ENCODE measurements at regions not wholly inside any gene's neighbourhood (a gene's known extent, or its start where the extent isn't known, plus 50 kb on each side); places are given as distances from the start of the nearest gene placed in this dataset.

DNA sequence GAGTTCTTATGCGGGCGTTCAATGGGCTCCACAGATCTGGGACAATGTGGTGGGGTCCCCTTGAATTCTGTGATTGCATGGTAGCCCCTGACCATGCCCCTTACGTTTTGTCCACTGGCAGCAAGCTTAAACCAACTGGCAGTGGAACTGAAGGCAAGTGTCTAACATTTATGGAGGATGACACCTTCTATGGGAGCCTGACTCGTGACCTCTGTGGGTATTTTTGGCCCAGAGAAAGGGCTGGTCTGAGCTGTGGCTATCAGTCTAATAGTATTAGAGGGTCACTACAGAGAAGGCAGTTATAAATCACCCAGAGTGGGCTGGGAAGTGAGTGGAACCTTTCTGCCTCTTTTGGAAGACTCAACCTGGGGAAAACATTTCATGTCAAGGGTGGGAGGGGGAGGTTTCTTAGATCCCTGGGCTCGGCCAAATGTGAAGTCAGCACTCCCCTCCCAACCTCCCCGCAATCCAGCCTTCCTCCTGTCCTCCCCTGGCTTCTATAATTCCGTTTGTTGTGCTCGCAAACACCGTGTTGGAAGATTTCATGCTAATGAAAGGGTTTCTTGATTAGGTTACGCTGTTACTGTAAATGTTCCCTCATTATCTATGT is 322.7 kb downstream of the RPS24 start:
- no peak for ATAC-seq
- H3K4me1 ChIP-seq, result no peaks in the 10 kb centered on the region
- intact Hi-C loops (cut with DNase I), result no loop called here
- no peak overlapping the region for H3K4me3 ChIP-seq
- H3K27me3 ChIP-seq, result no peaks in the 10 kb centered on the region
- 83% methylated on average over 9 of the region's 10 CpGs for WGBS (ENCODE audit: insufficient coverage, low coverage, low lambda C conversion rate, missing lambda C conversion rate)
- TF ChIP-seq, protein P1, sequence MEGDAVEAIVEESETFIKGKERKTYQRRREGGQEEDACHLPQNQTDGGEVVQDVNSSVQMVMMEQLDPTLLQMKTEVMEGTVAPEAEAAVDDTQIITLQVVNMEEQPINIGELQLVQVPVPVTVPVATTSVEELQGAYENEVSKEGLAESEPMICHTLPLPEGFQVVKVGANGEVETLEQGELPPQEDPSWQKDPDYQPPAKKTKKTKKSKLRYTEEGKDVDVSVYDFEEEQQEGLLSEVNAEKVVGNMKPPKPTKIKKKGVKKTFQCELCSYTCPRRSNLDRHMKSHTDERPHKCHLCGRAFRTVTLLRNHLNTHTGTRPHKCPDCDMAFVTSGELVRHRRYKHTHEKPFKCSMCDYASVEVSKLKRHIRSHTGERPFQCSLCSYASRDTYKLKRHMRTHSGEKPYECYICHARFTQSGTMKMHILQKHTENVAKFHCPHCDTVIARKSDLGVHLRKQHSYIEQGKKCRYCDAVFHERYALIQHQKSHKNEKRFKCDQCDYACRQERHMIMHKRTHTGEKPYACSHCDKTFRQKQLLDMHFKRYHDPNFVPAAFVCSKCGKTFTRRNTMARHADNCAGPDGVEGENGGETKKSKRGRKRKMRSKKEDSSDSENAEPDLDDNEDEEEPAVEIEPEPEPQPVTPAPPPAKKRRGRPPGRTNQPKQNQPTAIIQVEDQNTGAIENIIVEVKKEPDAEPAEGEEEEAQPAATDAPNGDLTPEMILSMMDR (IDR thresholded peaks at IDR 0.05), result no peak
- no peak for TF ChIP-seq POLR2A (IDR thresholded peaks at IDR 0.05)
- no peaks in the 10 kb centered on the region for H3K36me3 ChIP-seq
- H3K9me3 ChIP-seq, result no peaks in the 10 kb centered on the region
- no peak overlapping the region for H3K27ac ChIP-seq
- no peak for DNase-seq

DNA sequence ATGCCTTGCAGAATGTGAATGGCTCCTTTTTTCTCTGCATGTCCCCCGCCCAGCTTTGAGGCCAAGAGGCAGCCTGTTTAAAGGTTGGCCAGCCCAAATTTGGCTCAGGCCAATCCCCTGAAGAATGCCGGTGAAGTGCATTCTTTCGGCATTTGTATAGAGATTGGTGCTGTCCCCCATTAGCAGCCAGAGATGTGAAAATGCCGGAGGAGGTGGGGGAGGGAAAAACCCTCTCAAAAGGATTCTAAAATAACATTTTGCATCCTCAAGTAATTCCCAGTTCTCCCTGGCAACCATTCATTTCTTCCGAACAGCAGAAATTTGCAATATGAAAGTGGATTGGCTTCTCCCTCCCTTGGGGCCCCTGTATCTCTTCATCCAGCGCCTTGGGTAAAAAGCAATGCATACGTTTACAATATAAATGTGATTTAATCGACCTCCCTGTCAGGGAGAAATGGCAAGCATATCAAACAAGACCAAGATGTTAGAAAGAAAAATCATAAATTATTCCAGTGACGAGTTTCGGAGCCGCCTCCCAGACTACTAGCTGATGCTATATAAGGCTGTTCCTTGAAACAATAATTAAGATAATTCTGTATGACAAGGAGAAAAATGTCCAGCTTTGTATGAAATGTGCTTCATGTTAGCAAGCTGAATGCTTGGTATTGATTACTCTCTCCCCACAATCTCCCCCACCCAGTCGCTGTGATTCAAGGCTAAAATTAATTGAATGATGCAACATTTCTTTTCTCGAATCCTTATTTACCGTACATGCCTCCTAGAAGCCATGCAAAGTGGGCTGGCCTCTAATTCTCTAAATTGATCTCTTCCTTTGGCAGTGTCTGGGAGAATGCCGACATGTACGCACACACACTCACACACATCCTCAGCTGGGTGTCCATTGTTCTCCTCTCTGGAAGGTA is 323.7 kb downstream of the RPS24 start:
- Histone ChIP-seq H3K9me3 (no peaks in the 10 kb centered on the region), H3K27ac (no peak overlapping the region), H3K27me3 (no peaks in the 10 kb centered on the region), H3K4me3 (no peak overlapping the region), H3K36me3 (no peaks in the 10 kb centered on the region), H3K4me1 (no peaks in the 10 kb centered on the region)
- WGBS (ENCODE audit: insufficient coverage, low coverage, low lambda C conversion rate, missing lambda C conversion rate), result 80% methylated on average over 15 of the region's 16 CpGs
- ATAC-seq (no peak), DNase-seq (no peak)
- intact Hi-C loops (cut with DNase I), result no loop called here
- no peak for TF ChIP-seq POLR2A (IDR thresholded peaks at IDR 0.05)
- TF ChIP-seq, protein P1 (IDR thresholded peaks at IDR 0.05), result no peak

DNA sequence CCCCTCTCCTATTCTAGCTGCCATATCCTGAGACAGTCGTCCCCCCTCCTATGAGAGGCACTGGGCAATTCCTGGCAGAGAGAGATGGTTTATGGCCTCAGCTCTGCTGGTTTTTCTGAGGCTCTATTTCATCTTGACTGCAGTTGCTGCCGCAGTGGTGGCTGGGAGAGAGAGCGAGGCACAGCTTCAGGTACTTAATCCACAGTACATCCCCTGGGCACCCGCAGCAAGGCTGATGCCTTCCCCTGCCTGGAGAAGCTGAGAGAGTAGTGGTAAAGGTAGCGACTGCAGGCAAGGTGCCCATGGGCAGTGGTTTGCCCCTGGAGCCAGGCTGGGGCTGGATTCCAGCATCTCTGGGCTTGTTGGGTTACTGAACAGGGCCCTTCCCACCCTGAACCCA is 324.7 kb downstream of the RPS24 start:
- no peak for TF ChIP-seq POLR2A (IDR thresholded peaks at IDR 0.05)
- TF ChIP-seq, protein P1 (IDR thresholded peaks at IDR 0.05), result no peak
- H3K27ac ChIP-seq, result no peak overlapping the region
- intact Hi-C loops (cut with DNase I), result no loop called here
- no peaks in the 10 kb centered on the region for H3K9me3 ChIP-seq
- H3K27me3 ChIP-seq, result no peaks in the 10 kb centered on the region
- no peaks in the 10 kb centered on the region for H3K4me1 ChIP-seq
- no peak for ATAC-seq
- DNase-seq, result no peak
- H3K36me3 ChIP-seq, result no peaks in the 10 kb centered on the region
- H3K4me3 ChIP-seq, result no peak overlapping the region
- 79% methylated on average over 5 of the region's 5 CpGs for WGBS (ENCODE audit: insufficient coverage, low coverage, low lambda C conversion rate, missing lambda C conversion rate)

DNA sequence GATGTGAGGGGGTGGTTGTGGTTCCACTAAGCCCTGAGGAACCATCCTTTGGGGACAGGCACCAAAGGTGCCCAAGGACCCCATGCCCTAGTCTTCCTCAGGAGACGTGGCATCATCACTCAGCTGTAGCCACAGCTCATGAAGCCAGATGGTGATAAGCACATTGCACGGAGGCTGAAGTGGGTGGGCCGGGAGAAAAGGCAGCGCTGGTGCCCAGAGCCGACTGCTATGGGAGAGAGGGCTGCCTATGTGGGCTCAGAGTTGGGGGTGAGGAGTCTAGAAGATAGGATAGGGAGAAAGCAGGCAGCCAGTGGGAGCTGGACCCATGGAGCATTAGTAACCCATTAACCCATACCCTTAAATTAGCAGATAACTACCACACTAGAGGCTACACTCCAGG is 325.3 kb downstream of the RPS24 start:
- DNase-seq, result no peak
- H3K27me3 ChIP-seq, result no peaks in the 10 kb centered on the region
- no peak overlapping the region for H3K4me3 ChIP-seq
- no peak overlapping the region for H3K27ac ChIP-seq
- TF ChIP-seq POLR2A (IDR thresholded peaks at IDR 0.05), result no peak
- TF ChIP-seq, protein P1 (IDR thresholded peaks at IDR 0.05), result no peak
- no peaks in the 10 kb centered on the region for H3K4me1 ChIP-seq
- H3K9me3 ChIP-seq, result no peaks in the 10 kb centered on the region
- H3K36me3 ChIP-seq, result no peaks in the 10 kb centered on the region
- WGBS (ENCODE audit: insufficient coverage, low coverage, low lambda C conversion rate, missing lambda C conversion rate), result 89% methylated on average over 5 of the region's 5 CpGs
- no peak for ATAC-seq
- intact Hi-C loops (cut with DNase I), result no loop called here

Measured in right lobe of liver (tissue), 6 donors.